Panc1 (cell line): ENCODE measurements at regions not wholly inside any gene's neighbourhood (a gene's known extent, or its start where the extent isn't known, plus 50 kb on each side); places are given as distances from the start of the nearest gene placed in this dataset.

Experiments
- CTCF ChIP-seq: fragments of 450-650 bp; IDR thresholded peaks from 2 replicates; pipeline ENCODE4 v1.5.1; 2017; ENCODE audit warnings: mild to moderate bottlenecking
- POLR2AphosphoS5 ChIP-seq: IDR thresholded peaks from 2 replicates; pipeline ENCODE4 v1.6.1; 2012; ENCODE audit warnings: mild to moderate bottlenecking, low read depth, low read length, moderate library complexity
- REST ChIP-seq, 2 experiments: IDR thresholded peaks; 2 replicates each; pipeline ENCODE4 v1.6.1; 2011 to 2012; ENCODE audit warnings: low read depth in 2 of 2, control low read depth in 1 of 2, low read length in 1 of 2, mild to moderate bottlenecking in 1 of 2, moderate library complexity in 1 of 2; ENCODE audit not compliant: insufficient read depth in 1 of 2
- SIN3A ChIP-seq: IDR thresholded peaks from 2 replicates; pipeline ENCODE4 v1.6.1; 2012; ENCODE audit warnings: low read depth, mild to moderate bottlenecking, low read length, moderate library complexity, borderline replicate concordance; ENCODE audit not compliant: insufficient read depth

- no peak for TF ChIP-seq CTCF
- TF ChIP-seq REST (IDR thresholded peaks at IDR 0.05; ENCODE audit: insufficient read depth in 1 of 2, low read depth in 2 of 2, low read length in 1 of 2): no peak
- no peak for TF ChIP-seq POLR2AphosphoS5
- TF ChIP-seq SIN3A: no peak
Observed at GRCh38 chr5:175815126-175815913, 56.1 kb upstream of the CPLX2 start.
